ENCODE measurements at regions not wholly inside any gene's neighbourhood (a gene's known extent, or its start where the extent isn't known, plus 50 kb on each side); places are given as distances from the start of the nearest gene placed in this dataset.
A peak's percentile ranks its signal among the peaks of the same experiment; 100 is the strongest.
"Not testable (repeated sequence)": the region's sequence is repeated elsewhere in the genome, so short reads cannot be mapped to it uniquely, and the experiment has no call there.

GRCh38 chr3:197408177-197408957 is 110.0 kb upstream of the DLG1 start:
- no peak overlapping the region for H3K4me3 Mint-ChIP-seq
- no peaks in the 10 kb centered on the region for H3K9me3 Mint-ChIP-seq
- H3K27ac Mint-ChIP-seq, result no peak overlapping the region
- DNase-seq (ENCODE audit: low spot score) (no peak), ATAC-seq (no peak)
- H3K36me3 Mint-ChIP-seq, result no peaks in the 10 kb centered on the region
- peaks cover 18 to 20% of the 10 kb centered on the region in 2 donors for H3K27me3 Mint-ChIP-seq
- no peaks in the 10 kb centered on the region for H3K4me1 Mint-ChIP-seq (ENCODE audit: low read depth in 2 of 2)

- H3K27ac Mint-ChIP-seq, result no peak overlapping the region
- H3K36me3 Mint-ChIP-seq, result no peaks in the 10 kb centered on the region
- H3K4me1 Mint-ChIP-seq (ENCODE audit: low read depth in 2 of 2), result no peaks in the 10 kb centered on the region
- H3K4me3 Mint-ChIP-seq, result no peak overlapping the region
- H3K9me3 Mint-ChIP-seq, result no peaks in the 10 kb centered on the region
- DNase-seq (ENCODE audit: low spot score) (no peak), ATAC-seq (no peak)
- H3K27me3 Mint-ChIP-seq, result peaks cover 10 to 15% of the 10 kb centered on the region in 2 donors
Observed at GRCh38 chr3:197407526-197407925, 109.1 kb upstream of the DLG1 start.

GRCh38 chr3:197407053-197407452 is 108.6 kb upstream of the DLG1 start:
- Mint-ChIP-seq H3K4me3 (no peak overlapping the region), H3K27me3 (peaks cover 7 to 14% of the 10 kb centered on the region in 2 donors), H3K9me3 (no peaks in the 10 kb centered on the region)

GRCh38 chr3:197406266-197406665 is 107.9 kb upstream of the DLG1 start:
- no peaks in the 10 kb centered on the region for H3K4me1 Mint-ChIP-seq (ENCODE audit: low read depth in 2 of 2)

More at GRCh38 chr3:197407053-197407452, 108.6 kb upstream of the DLG1 start:
- Mint-ChIP-seq H3K4me1 (ENCODE audit: low read depth in 2 of 2) (no peaks in the 10 kb centered on the region), H3K27ac (no peak overlapping the region), H3K36me3 (no peaks in the 10 kb centered on the region)
- no peak for ATAC-seq
- no peak for DNase-seq (ENCODE audit: low spot score)

GRCh38 chr3:197404754-197405153 is 106.3 kb upstream of the DLG1 start:
- Mint-ChIP-seq H3K27me3 (peaks cover 7 to 8% of the 10 kb centered on the region in 2 donors), H3K27ac (no peak overlapping the region), H3K4me3 (no peak overlapping the region), H3K36me3 (no peaks in the 10 kb centered on the region), H3K4me1 (ENCODE audit: low read depth in 2 of 2) (no peaks in the 10 kb centered on the region), H3K9me3 (no peaks in the 10 kb centered on the region)
- no peak for DNase-seq (ENCODE audit: low spot score)
- ATAC-seq, result no peak

More at GRCh38 chr3:197406266-197406665, 107.9 kb upstream of the DLG1 start:
- Mint-ChIP-seq H3K4me3 (no peak overlapping the region), H3K27me3 (peaks cover 7 to 14% of the 10 kb centered on the region in 2 donors), H3K36me3 (no peaks in the 10 kb centered on the region), H3K27ac (no peak overlapping the region), H3K9me3 (no peaks in the 10 kb centered on the region)
- ATAC-seq (no peak), DNase-seq (ENCODE audit: low spot score) (no peak)

GRCh38 chr3:197404030-197404429 is 105.6 kb upstream of the DLG1 start:
- no peak overlapping the region for H3K27ac Mint-ChIP-seq
- no peaks in the 10 kb centered on the region for H3K9me3 Mint-ChIP-seq
- no peak overlapping the region for H3K4me3 Mint-ChIP-seq
- no peaks in the 10 kb centered on the region for H3K36me3 Mint-ChIP-seq
- H3K4me1 Mint-ChIP-seq (ENCODE audit: low read depth in 2 of 2), result no peaks in the 10 kb centered on the region
- no peak for DNase-seq (ENCODE audit: low spot score)
- ATAC-seq, result no peak
- peaks cover 6 to 7% of the 10 kb centered on the region in 2 donors for H3K27me3 Mint-ChIP-seq

- not testable (repeated sequence) for H3K9me3 Mint-ChIP-seq; H3K4me3 Mint-ChIP-seq; H3K27ac Mint-ChIP-seq; DNase-seq (ENCODE audit: low spot score); ATAC-seq; H3K4me1 Mint-ChIP-seq (ENCODE audit: low read depth in 2 of 2); H3K36me3 Mint-ChIP-seq; H3K27me3 Mint-ChIP-seq
Observed at GRCh38 chr3:197402401-197402800, 104.0 kb upstream of the DLG1 start.

- H3K4me1 Mint-ChIP-seq (ENCODE audit: low read depth in 2 of 2), result peaks cover 0 to 6% of the 10 kb centered on the region in 2 donors
- no peaks in the 10 kb centered on the region for H3K9me3 Mint-ChIP-seq
- DNase-seq (ENCODE audit: low spot score) (no peak), ATAC-seq (no peak)
- peaks cover 7 to 12% of the 10 kb centered on the region in 2 donors for H3K27me3 Mint-ChIP-seq
- no peaks in the 10 kb centered on the region for H3K36me3 Mint-ChIP-seq
- H3K27ac Mint-ChIP-seq, result no peak overlapping the region
- no peak overlapping the region for H3K4me3 Mint-ChIP-seq
Observed at GRCh38 chr3:197399486-197399885, 101.1 kb upstream of the DLG1 start.

GRCh38 chr3:197398286-197398878 is 100.0 kb upstream of the DLG1 start:
- H3K9me3 Mint-ChIP-seq, result no peaks in the 10 kb centered on the region
- no peak overlapping the region for H3K4me3 Mint-ChIP-seq
- peaks cover 0 to 17% of the 10 kb centered on the region in 2 donors for H3K4me1 Mint-ChIP-seq (ENCODE audit: low read depth in 2 of 2)
- no peak overlapping the region for H3K27ac Mint-ChIP-seq
- DNase-seq (ENCODE audit: low spot score), result no peak
- no peak for ATAC-seq
- no peaks in the 10 kb centered on the region for H3K36me3 Mint-ChIP-seq
- H3K27me3 Mint-ChIP-seq, result peaks cover 0 to 15% of the 10 kb centered on the region in 2 donors

- H3K9me3 Mint-ChIP-seq, result no peaks in the 10 kb centered on the region
- H3K27ac Mint-ChIP-seq, result no peak overlapping the region
Observed at GRCh38 chr3:197397838-197398237, 99.4 kb upstream of the DLG1 start.

GRCh38 chr3:197394464-197395321 is 96.3 kb upstream of the DLG1 start:
- DNase-seq (ENCODE audit: low spot score), result no peak
- Mint-ChIP-seq H3K4me3 (peak overlapping the region; percentile 55), H3K4me1 (ENCODE audit: low read depth in 2 of 2) (peaks cover 0 to 18% of the 10 kb centered on the region in 2 donors), H3K27ac (peak overlapping the region in 1 of 2 donors; percentile 34), H3K36me3 (no peaks in the 10 kb centered on the region), H3K27me3 (peaks cover 0 to 12% of the 10 kb centered on the region in 2 donors), H3K9me3 (no peaks in the 10 kb centered on the region)
- peak; percentile 72 to 97 for ATAC-seq

More at GRCh38 chr3:197397838-197398237, 99.4 kb upstream of the DLG1 start:
- H3K4me1 Mint-ChIP-seq (ENCODE audit: low read depth in 2 of 2), result peaks cover 0 to 18% of the 10 kb centered on the region in 2 donors
- no peaks in the 10 kb centered on the region for H3K36me3 Mint-ChIP-seq
- ATAC-seq, result no peak
- no peak for DNase-seq (ENCODE audit: low spot score)
- peaks cover 0 to 15% of the 10 kb centered on the region in 2 donors for H3K27me3 Mint-ChIP-seq
- H3K4me3 Mint-ChIP-seq, result no peak overlapping the region

- H3K9me3 Mint-ChIP-seq; H3K36me3 Mint-ChIP-seq; DNase-seq (ENCODE audit: low spot score); ATAC-seq: not testable (repeated sequence)
- Mint-ChIP-seq H3K4me3 (peak overlapping the region; percentile 55), H3K27ac (peak overlapping the region in 1 of 2 donors; percentile 34), H3K27me3 (peaks cover 5 to 12% of the 10 kb centered on the region in 2 donors), H3K4me1 (ENCODE audit: low read depth in 2 of 2) (peaks cover 0 to 18% of the 10 kb centered on the region in 2 donors)
Observed at GRCh38 chr3:197394126-197394463, 95.7 kb upstream of the DLG1 start.

GRCh38 chr3:197393711-197394110 is 95.3 kb upstream of the DLG1 start:
- peak overlapping the region in 1 of 2 donors; percentile 34 for H3K27ac Mint-ChIP-seq
- ATAC-seq (peak in 1 of 2 donors; percentile 35), DNase-seq (ENCODE audit: low spot score) (no peak)
- H3K4me3 Mint-ChIP-seq, result peak overlapping the region; percentile 55
- peaks cover 8 to 11% of the 10 kb centered on the region in 2 donors for H3K27me3 Mint-ChIP-seq
- H3K36me3 Mint-ChIP-seq, result no peaks in the 10 kb centered on the region
- peaks cover 0 to 18% of the 10 kb centered on the region in 2 donors for H3K4me1 Mint-ChIP-seq (ENCODE audit: low read depth in 2 of 2)
- no peaks in the 10 kb centered on the region for H3K9me3 Mint-ChIP-seq
